Osteocyte (in vitro differentiated cells): ENCODE measurements at regions not wholly inside any gene's neighbourhood (a gene's known extent, or its start where the extent isn't known, plus 50 kb on each side); places are given as distances from the start of the nearest gene placed in this dataset.
A peak's percentile ranks its signal among the peaks of the same experiment; 100 is the strongest.

Experiments
- DNase-seq: peaks from one replicate; pipeline ENCODE4 v3.0.0; 2021; ENCODE audit warnings: mixed read lengths; ENCODE audit not compliant: unreplicated experiment; ENCODE audit errors: extremely low spot score
- H3K27ac Mint-ChIP-seq: one replicate; pipeline ENCODE4 v1.8.0; 2021; ENCODE audit warnings: mild to moderate bottlenecking, mixed read lengths; ENCODE audit not compliant: unreplicated experiment
- H3K27me3 Mint-ChIP-seq: one replicate; pipeline ENCODE4 v1.8.0; 2021; ENCODE audit warnings: mixed read lengths; ENCODE audit not compliant: unreplicated experiment
- H3K36me3 Mint-ChIP-seq: one replicate; pipeline ENCODE4 v1.8.0; 2021; ENCODE audit warnings: mixed read lengths; ENCODE audit not compliant: unreplicated experiment
- H3K4me1 Mint-ChIP-seq: one replicate; pipeline ENCODE4 v1.8.0; 2021; ENCODE audit warnings: mixed read lengths; ENCODE audit not compliant: unreplicated experiment
- H3K4me3 Mint-ChIP-seq: one replicate; pipeline ENCODE4 v1.8.0; 2021; ENCODE audit warnings: mild to moderate bottlenecking, moderate library complexity, mixed read lengths; ENCODE audit not compliant: unreplicated experiment
- H3K9me3 Mint-ChIP-seq: one replicate; pipeline ENCODE4 v1.8.0; 2021; ENCODE audit warnings: mixed read lengths; ENCODE audit not compliant: unreplicated experiment
- TF ChIP-seq, protein P1 (sequence below): fragments of 200-600 bp; sonication (generic); IDR thresholded peaks from 2 replicates; pipeline ENCODE4 v1.5.0; 2021; ENCODE audit warnings: antibody characterized with exemption, mild to moderate bottlenecking, moderate library complexity

DNA sequence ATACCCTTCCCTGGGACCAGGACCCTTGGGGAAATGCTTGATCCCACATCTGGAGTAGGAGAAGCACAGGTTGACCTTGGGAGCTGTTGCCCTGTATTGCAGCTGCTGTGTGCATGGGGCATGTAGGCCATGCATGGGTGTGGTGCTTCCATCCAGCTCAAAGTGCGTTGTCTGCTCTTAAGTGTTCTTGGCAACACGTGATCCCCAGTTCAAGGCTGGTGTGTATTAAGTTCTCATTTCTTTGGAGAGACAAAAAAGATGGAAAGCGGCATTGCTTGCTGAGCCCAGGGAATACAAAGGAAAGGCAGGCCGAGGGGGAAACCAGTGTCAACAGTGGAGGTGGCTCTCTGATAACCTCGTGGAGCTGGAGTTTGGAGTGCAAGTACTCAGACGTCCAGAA is 110.7 kb downstream of the RTP5 start:
- no peak for DNase-seq
- TF ChIP-seq, protein P1, sequence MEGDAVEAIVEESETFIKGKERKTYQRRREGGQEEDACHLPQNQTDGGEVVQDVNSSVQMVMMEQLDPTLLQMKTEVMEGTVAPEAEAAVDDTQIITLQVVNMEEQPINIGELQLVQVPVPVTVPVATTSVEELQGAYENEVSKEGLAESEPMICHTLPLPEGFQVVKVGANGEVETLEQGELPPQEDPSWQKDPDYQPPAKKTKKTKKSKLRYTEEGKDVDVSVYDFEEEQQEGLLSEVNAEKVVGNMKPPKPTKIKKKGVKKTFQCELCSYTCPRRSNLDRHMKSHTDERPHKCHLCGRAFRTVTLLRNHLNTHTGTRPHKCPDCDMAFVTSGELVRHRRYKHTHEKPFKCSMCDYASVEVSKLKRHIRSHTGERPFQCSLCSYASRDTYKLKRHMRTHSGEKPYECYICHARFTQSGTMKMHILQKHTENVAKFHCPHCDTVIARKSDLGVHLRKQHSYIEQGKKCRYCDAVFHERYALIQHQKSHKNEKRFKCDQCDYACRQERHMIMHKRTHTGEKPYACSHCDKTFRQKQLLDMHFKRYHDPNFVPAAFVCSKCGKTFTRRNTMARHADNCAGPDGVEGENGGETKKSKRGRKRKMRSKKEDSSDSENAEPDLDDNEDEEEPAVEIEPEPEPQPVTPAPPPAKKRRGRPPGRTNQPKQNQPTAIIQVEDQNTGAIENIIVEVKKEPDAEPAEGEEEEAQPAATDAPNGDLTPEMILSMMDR: no peak
- H3K36me3 Mint-ChIP-seq: no peaks in the 10 kb centered on the region
- no peak overlapping the region for H3K27ac Mint-ChIP-seq
- H3K4me1 Mint-ChIP-seq: no peaks in the 10 kb centered on the region
- H3K27me3 Mint-ChIP-seq: no peaks in the 10 kb centered on the region
- H3K4me3 Mint-ChIP-seq: no peak overlapping the region
- H3K9me3 Mint-ChIP-seq: no peaks in the 10 kb centered on the region

DNA sequence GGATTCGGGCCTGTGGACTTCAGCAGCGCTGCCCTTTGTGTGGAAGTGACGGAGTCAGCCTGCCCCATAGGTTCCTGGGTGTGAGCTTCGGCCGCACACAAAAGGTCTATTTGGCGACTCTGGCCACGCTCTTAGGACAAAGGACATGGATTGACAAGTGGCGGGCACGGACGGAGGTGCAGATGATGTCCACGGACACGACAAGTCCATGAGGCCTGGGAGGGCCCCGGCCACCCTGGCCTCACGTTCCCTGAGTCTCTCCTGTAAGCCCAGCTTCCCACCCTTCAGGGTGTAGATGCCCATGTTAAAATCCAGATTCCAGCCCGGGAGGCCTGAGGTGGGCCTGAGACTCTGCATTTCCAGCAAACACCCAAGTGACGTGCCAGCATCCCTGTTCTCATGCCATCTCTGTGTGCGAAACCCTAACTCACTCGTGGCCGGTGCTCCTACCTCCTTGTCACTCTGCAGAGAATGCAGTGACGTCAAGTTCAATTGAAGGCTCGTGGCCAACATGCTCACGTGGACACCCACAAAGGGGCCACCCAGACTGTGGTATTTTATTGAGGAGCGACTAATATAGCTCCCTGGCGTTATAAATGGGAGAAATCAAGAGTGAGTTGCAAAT is 111.7 kb downstream of the RTP5 start:
- Mint-ChIP-seq H3K27me3 (no peaks in the 10 kb centered on the region), H3K9me3 (no peaks in the 10 kb centered on the region)

DNA sequence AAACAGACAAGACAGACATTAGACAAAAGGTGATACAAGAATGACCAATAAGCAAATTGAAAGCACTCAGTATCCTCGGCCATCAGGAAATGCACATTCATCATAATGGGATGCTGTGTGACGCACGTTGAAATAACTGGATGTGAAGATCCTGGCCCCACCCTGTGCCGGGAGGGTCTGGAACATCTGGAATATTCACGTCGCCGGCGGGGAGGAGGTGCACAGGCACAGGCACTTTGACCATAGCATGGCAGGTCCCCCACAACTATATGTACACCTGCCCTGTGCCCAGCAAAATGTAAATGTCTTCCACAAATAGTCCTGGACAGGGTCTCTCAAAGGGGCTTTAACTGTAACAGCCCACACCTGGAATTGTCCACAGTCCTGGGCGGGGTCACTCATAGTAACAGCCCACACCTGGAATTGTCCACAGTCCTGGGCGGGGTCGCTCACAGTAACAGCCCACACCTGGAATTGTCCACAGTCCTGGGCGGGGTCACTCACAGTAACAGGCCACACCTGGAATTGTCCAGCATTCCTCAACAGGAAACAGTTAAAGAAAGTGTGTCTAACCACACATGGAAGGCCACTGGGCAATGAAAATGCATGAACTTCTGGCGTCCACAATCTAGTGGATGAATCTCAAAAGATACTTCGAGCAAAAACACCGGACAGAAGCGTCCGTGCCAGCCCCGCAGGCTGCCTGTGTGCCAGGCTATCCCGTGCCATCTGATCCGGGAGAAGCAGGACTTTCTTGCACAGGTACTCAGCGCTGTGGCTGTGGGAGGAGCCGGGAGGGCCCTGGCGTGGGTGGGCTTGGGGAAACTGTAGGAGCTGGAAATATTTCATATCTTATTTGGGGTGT is 113.4 kb downstream of the RTP5 start:
- DNase-seq: peak; percentile 72
- no peaks in the 10 kb centered on the region for H3K9me3 Mint-ChIP-seq
- no peaks in the 10 kb centered on the region for H3K27me3 Mint-ChIP-seq
- H3K4me3 Mint-ChIP-seq: no peak overlapping the region
- no peaks in the 10 kb centered on the region for H3K36me3 Mint-ChIP-seq
- H3K27ac Mint-ChIP-seq: no peak overlapping the region
- TF ChIP-seq, protein P1: no peak
- H3K4me1 Mint-ChIP-seq: no peaks in the 10 kb centered on the region

More for the DNA sequence above, 111.7 kb downstream of the RTP5 start:
- no peaks in the 10 kb centered on the region for H3K4me1 Mint-ChIP-seq
- no peak overlapping the region for H3K27ac Mint-ChIP-seq
- peak; percentile 80 for DNase-seq
- H3K4me3 Mint-ChIP-seq: no peak overlapping the region
- H3K36me3 Mint-ChIP-seq: no peaks in the 10 kb centered on the region
- TF ChIP-seq, protein P1: no peak

DNA sequence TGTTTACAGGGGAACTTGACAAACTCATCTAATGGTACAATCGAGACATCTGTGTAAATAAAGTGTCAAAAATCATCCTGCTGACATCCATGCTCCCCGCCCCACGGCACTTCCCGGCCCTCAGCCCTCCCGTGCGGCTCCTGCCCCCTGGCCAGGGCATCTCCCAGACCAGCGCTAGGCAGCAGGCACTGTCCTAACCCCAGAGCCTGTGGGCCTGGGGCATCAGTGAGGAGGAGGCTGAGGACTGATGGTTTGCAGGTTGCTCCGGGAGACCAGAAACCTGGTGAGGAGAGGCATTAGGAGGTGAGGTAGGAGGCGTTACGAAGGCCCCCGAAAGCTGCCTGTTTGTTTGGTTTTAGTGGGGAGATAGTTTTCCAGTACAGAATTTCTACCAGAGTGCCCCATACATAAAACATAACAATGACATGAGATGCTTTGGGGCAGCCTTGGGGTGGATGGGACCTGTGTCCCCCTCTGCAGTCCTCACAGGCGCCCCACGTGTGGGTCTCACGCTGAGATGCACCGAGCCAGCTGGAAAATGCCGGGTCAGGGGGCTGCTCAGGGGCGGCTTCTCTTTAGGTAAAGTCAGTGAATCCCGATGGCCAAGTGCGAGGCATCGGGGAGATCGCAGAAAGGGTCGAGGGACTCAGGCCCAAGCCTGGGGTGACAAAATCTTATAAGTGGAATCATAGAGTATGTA is 114.2 kb downstream of the RTP5 start:
- Mint-ChIP-seq H3K9me3 (peaks cover 7% of the 10 kb centered on the region), H3K27ac (no peak overlapping the region), H3K27me3 (no peaks in the 10 kb centered on the region), H3K4me1 (no peaks in the 10 kb centered on the region), H3K4me3 (no peak overlapping the region), H3K36me3 (no peaks in the 10 kb centered on the region)
- TF ChIP-seq, protein P1: no peak
- DNase-seq: peak; percentile 78

DNA sequence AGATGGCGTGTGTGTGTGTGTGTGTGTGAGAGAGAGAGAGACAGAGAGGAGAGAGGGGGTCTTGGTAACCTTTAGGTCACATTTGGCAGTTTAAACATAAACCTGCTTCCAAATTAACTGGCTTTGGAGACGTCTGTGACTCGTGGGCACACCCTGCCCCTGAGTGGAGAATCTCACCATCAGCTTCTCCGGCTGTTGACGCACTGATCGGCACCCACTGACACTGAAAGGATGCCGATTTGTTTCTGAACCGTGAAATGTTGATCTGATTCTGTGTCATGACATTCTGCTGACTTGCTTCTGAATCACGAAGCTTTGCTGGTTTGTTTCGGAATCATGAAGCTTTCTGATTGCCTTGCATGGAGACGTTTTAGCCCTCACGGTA is 114.7 kb downstream of the RTP5 start:
- no peak overlapping the region for H3K27ac Mint-ChIP-seq

More for the DNA sequence above, 114.7 kb downstream of the RTP5 start:
- DNase-seq: peak; percentile 51
- TF ChIP-seq, protein P1: no peak
- no peaks in the 10 kb centered on the region for H3K4me1 Mint-ChIP-seq
- no peak overlapping the region for H3K4me3 Mint-ChIP-seq
- no peaks in the 10 kb centered on the region for H3K27me3 Mint-ChIP-seq
- no peaks in the 10 kb centered on the region for H3K36me3 Mint-ChIP-seq
- peaks cover 7% of the 10 kb centered on the region for H3K9me3 Mint-ChIP-seq
